Ishikawa (cell line): ENCODE measurements at regions not wholly inside any gene's neighbourhood (a gene's known extent, or its start where the extent isn't known, plus 50 kb on each side); places are given as distances from the start of the nearest gene placed in this dataset.

Source experiments
- CEBPB ChIP-seq: IDR thresholded peaks from 2 replicates; pipeline ENCODE4 v1.6.1; 2012
- EP300 ChIP-seq: IDR thresholded peaks from 2 replicates; pipeline ENCODE4 v1.6.1; 2012; ENCODE audit warnings: borderline replicate concordance
- FOXM1 ChIP-seq: IDR thresholded peaks from 2 replicates; pipeline ENCODE4 v1.6.1; 2012; ENCODE audit warnings: low read depth, borderline replicate concordance
- NFIC ChIP-seq: IDR thresholded peaks from 2 replicates; pipeline ENCODE4 v1.6.1; 2012
- RAD21 ChIP-seq: IDR thresholded peaks from 2 replicates; pipeline ENCODE4 v1.6.1; 2012; ENCODE audit warnings: low read depth
- REST ChIP-seq: IDR thresholded peaks from 2 replicates; pipeline ENCODE4 v1.6.1; 2012; ENCODE audit warnings: low read depth, mild to moderate bottlenecking
- TAF1 ChIP-seq: IDR thresholded peaks from 2 replicates; pipeline ENCODE4 v1.6.1; 2012; ENCODE audit warnings: low read depth, mild to moderate bottlenecking
- TCF12 ChIP-seq: IDR thresholded peaks from 2 replicates; pipeline ENCODE4 v1.6.1; 2012; ENCODE audit warnings: low read depth

- TF ChIP-seq RAD21 (no peak), EP300 (no peak), FOXM1 (no peak), REST (no peak), TCF12 (no peak), TAF1 (no peak), NFIC (no peak), CEBPB (no peak)
Measured at GRCh38 chr2:52141076-52141475, 1109.1 kb upstream of the NRXN1 start.
